ENCODE measurements at regions not wholly inside any gene's neighbourhood (a gene's known extent, or its start where the extent isn't known, plus 50 kb on each side); places are given as distances from the start of the nearest gene placed in this dataset.

GRCh38 chr9:95643619-95644018, 126.8 kb upstream of the PTCH1 start:
- no peak for TF ChIP-seq CTCF (IDR thresholded peaks at IDR 0.05; ENCODE audit: low read depth, low read length, missing control alignments)
- H3K4me3 ChIP-seq (replicated peaks; ENCODE audit: low read depth, low read length) = no peak overlapping the region
- no peak for DNase-seq (ENCODE audit: extremely low read depth, low read depth)

DNA sequence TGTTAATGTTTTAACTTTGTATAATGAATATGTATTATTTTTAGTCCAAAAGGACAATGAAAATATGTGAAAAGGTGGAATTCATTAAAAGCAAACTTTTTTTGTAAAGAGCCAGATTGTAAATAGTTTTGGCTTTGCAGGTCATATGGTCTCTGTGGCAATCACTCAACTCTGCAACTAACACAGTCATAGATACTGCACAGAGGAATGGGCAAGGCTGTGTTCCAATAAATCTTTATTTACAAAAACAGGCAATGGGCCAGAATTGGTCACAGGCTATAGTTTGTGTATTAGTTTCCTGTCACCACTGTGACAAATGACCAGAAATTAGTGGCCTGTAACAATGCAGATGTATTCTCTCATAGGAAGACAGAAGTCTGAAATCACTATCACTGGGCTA, 125.4 kb upstream of the PTCH1 start:
- no peak for TF ChIP-seq CTCF (IDR thresholded peaks at IDR 0.05; ENCODE audit: low read depth, low read length, missing control alignments)
- no peak for DNase-seq (ENCODE audit: extremely low read depth, low read depth)
- H3K4me3 ChIP-seq (replicated peaks; ENCODE audit: low read depth, low read length) = no peak overlapping the region

GRCh38 chr9:95641586-95641985, 124.8 kb upstream of the PTCH1 start:
- DNase-seq (ENCODE audit: extremely low read depth, low read depth) = no peak
- no peak for TF ChIP-seq CTCF (IDR thresholded peaks at IDR 0.05; ENCODE audit: low read depth, low read length, missing control alignments)
- no peak overlapping the region for H3K4me3 ChIP-seq (replicated peaks; ENCODE audit: low read depth, low read length)

- no peak for DNase-seq (ENCODE audit: extremely low read depth, low read depth)
- no peak for TF ChIP-seq CTCF (IDR thresholded peaks at IDR 0.05; ENCODE audit: low read depth, low read length, missing control alignments)
Observed at GRCh38 chr9:95640336-95640735, 123.6 kb upstream of the PTCH1 start.

DNA sequence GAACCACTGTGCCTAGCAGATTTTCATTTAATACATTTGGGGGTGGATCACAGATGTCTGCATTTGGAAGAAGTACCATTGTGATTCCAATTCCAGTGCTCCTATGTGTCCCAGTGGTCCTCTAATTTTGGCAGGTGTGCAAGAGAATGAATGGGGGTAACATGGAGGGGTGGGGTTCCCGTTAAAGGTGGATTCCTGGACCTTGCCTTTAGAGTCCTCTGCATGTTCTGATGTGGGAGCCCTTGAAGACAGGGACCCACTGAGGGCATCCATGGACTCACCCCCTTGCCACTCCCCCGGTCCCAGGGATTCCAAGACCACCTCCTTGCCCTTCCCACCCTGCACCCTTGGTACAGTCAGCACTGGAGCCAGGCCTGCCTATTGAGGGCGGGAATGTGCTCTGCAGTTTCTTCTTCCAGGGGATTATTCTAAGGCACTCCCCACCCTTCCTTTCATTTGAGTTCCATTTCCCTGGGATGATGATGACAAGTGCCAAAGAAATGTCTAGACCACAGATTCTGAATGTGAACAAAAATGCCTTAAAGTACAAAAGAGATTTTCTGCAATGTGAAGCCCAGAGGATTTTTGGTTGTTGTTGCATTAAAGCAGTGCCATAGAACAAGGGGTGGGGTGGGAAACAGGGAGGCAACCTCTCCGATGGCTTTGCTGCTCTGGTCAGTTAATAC, 119.4 kb upstream of the PTCH1 start:
- TF ChIP-seq CTCF (IDR thresholded peaks at IDR 0.05; ENCODE audit: low read depth, low read length, missing control alignments) = no peak
- no peak overlapping the region for H3K4me3 ChIP-seq (replicated peaks; ENCODE audit: low read depth, low read length)
- DNase-seq (ENCODE audit: extremely low read depth, low read depth) = no peak

More at GRCh38 chr9:95640336-95640735, 123.6 kb upstream of the PTCH1 start:
- H3K4me3 ChIP-seq (replicated peaks; ENCODE audit: low read depth, low read length) = no peak overlapping the region

DNA sequence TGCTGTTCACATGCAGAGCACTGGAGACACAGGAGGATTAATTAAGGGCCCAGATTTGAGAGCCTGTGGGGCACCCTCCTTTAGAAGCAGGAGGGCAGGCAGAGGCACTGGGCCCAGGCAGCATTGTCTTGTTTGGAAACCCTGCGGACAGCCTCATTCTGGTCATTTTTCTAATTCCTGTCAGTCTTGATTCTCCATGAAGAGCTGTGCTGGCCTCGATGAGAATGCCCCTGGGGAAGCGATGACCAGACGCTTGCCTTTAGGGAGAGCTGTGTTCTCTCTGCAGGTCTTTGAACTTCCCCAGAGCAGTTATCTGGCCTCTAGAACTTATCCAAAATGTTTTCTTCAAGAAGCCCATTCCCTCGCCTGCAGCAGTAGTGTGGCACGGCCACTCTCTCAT, 117.8 kb upstream of the PTCH1 start:
- H3K4me3 ChIP-seq (replicated peaks; ENCODE audit: low read depth, low read length) = no peak overlapping the region
- no peak for DNase-seq (ENCODE audit: extremely low read depth, low read depth)
- no peak for TF ChIP-seq CTCF (IDR thresholded peaks at IDR 0.05; ENCODE audit: low read depth, low read length, missing control alignments)

DNA sequence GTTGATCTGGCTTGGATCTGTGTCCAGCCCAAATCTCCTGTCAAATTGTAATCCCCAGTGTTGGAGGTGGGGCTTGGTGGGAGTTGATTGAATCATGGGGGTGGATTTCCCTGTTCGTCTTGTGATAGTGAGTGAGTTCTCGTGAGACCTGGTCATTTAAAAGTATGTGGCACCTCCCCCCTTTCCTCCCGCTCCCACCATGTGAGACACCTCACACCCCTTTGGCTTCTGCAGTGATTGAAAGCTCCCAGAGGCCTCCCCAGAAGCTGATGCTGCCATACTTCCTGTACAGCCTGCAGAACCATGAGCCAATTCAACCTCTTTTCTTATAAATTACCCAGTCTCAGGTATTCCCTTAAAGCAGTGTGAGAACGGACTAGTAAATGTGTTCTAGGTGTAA, 117.3 kb upstream of the PTCH1 start:
- no peak for DNase-seq (ENCODE audit: extremely low read depth, low read depth)
- no peak for TF ChIP-seq CTCF (IDR thresholded peaks at IDR 0.05; ENCODE audit: low read depth, low read length, missing control alignments)
- no peak overlapping the region for H3K4me3 ChIP-seq (replicated peaks; ENCODE audit: low read depth, low read length)

Data from HFF-Myc (cell line).